IPS DF 6.9 (cell line): ENCODE measurements at regions not wholly inside any gene's neighbourhood (a gene's known extent, or its start where the extent isn't known, plus 50 kb on each side); places are given as distances from the start of the nearest gene placed in this dataset.
"Not testable (repeated sequence)": the region's sequence is repeated elsewhere in the genome, so short reads cannot be mapped to it uniquely, and the experiment has no call there.

ENCODE experiments used
- DNase-seq: peaks from one replicate; pipeline ENCODE4 v3.0.0-alpha.2; 2013; ENCODE audit warnings: low read depth, low spot score
- H3K27ac ChIP-seq: one replicate; pipeline ENCODE4 v1.5.1; 2013; ENCODE audit warnings: low read length, control low read depth
- H3K27me3 ChIP-seq: 2 replicates; pipeline ENCODE4 v1.6.1; 2013; ENCODE audit warnings: mild to moderate bottlenecking, low read length; ENCODE audit not compliant: control insufficient read depth, insufficient read depth
- H3K36me3 ChIP-seq: 2 replicates; pipeline ENCODE4 v1.6.1; 2013; ENCODE audit warnings: low read length; ENCODE audit not compliant: control insufficient read depth, insufficient read depth
- H3K4me1 ChIP-seq: 2 replicates; pipeline ENCODE4 v1.6.1; 2013; ENCODE audit warnings: low read length; ENCODE audit not compliant: control insufficient read depth, insufficient read depth
- H3K4me3 ChIP-seq: 2 replicates; pipeline ENCODE4 v1.5.1; 2013; ENCODE audit warnings: mild to moderate bottlenecking, low read length
- H3K9me3 ChIP-seq: 2 replicates; pipeline ENCODE4 v1.6.1; 2013; ENCODE audit warnings: low read length, inconsistent platforms; ENCODE audit not compliant: control insufficient read depth, insufficient read depth
- WGBS: extraction: QIAGEN DNeasy Blood & Tissue Kit; methylation state at CpG from one replicate; pipeline ENCODE4 v1.1.7; 2013; ENCODE audit warnings: mixed read lengths, missing lambda C conversion rate; ENCODE audit not compliant: insufficient read length, insufficient coverage; 5-methylcytosine and 5-hydroxymethylcytosine counted together

DNA sequence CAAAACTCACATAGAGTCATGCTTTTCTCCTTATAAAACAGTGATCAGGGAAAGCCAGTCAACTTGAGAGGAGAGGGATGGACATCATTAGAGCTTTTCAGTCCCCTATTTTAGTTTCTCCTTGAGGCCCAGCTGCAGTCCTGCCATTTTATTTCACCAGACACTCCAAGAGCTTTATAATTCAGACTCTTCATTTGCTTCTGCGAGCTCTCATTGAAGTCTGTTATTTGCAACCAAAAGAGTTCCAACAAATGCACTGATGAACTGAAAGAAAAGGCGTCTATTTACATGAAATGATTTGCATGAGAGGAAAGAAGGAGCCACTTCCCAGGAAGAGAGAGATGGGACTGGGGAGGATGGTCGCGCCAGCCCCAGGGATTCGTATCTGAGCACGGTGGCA, 86.8 kb downstream of the NDUFA12 start:
- H3K4me3 ChIP-seq = no peak overlapping the region
- WGBS = no CpG with 5 or more reads among the region's 6 CpGs
- H3K36me3 ChIP-seq = no peaks in the 10 kb centered on the region
- H3K27ac ChIP-seq = no peak overlapping the region
- H3K4me1 ChIP-seq = peaks cover 2% of the 10 kb centered on the region; the same call in 1 of the 2 replicates
- no peak for DNase-seq
- H3K9me3 ChIP-seq = no peaks in the 10 kb centered on the region
- no peaks in the 10 kb centered on the region for H3K27me3 ChIP-seq

DNA sequence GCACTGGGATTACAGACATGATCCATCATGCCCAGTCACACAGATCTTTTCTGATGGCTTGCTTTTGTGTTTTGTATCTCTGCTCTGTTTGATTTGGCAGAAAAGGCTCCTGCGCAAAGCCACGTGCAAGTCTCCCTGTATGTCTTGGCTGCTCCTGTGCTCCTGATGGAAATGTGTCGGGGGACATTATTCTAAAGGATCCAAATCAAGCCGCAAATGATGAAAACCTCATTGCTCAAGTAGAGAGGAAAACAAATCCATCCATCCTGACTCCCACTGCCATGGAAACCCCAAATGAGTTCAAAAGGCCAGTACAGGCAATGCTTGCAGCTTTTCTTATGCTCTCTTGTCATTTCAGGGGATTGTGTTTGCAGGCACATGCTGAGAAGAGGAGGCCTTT, 93.8 kb downstream of the NDUFA12 start:
- no peak for DNase-seq
- no CpG with 5 or more reads among the region's 4 CpGs for WGBS
- Histone ChIP-seq H3K9me3 (no peaks in the 10 kb centered on the region), H3K4me1 (no peaks in the 10 kb centered on the region), H3K36me3 (no peaks in the 10 kb centered on the region), H3K4me3 (no peak overlapping the region), H3K27me3 (no peaks in the 10 kb centered on the region), H3K27ac (no peak overlapping the region)

DNA sequence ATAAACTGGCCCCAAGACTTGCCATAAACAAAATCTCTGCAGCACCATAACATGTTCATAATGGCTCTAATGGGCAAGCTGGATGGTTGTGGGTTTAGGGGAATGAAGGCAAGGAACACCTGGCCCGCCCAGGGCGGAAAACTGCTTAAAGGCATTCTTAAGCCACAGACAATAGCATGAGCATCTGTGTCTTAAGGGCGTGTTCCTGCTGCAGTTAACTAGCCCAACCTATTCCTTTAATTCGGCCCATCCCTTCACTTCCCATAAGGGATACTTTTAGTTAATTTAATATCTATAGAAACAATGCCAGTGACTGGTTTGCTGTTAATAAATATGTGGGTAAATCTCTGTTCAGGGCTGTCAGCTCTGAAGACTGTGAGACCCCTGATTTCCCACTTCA, 97.7 kb downstream of the NDUFA12 start:
- no CpG with 5 or more reads among the region's 4 CpGs for WGBS
- H3K9me3 ChIP-seq, H3K36me3 ChIP-seq, H3K27me3 ChIP-seq, H3K4me1 ChIP-seq, H3K27ac ChIP-seq, H3K4me3 ChIP-seq, DNase-seq: not testable (repeated sequence)

DNA sequence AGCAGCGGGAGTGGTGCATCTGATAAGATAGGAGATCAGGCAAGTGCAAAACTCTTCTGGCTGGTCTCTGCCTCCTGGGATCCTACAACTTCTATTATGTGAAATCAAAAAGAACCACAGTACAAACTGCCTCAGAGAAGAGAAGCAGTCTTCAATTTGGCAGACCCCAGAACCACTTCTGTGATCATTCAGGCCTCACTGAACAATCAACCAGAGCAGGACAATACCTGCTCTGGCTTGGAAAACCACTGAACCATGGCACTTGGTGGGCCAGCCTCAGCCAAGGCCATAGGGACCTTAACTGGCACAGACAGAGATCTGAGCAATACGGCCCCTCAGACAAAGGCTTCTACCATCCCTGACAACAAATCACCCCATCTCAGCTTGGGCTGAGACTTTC, 103.0 kb downstream of the NDUFA12 start:
- H3K27ac ChIP-seq = no peak overlapping the region
- no CpG with 5 or more reads among the region's 2 CpGs for WGBS

DNA sequence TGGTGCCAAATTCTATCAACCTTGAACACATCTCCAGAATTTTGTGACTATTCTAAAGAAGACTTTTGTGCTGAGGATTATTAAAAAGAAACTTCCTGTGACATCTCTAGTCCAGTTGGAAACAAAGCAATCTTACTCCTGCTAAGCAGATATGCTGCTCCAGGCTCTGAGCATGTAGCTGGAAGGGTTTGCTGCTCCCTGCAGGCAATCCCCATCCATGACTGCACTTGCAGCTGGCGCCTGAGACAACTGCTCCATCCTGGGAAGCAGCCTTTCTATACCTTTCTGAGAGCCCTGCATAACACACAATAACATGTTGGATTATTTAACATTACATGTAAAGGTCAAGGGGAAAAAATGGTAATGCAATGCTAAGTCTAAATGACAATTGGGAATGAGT, 105.1 kb downstream of the NDUFA12 start:
- H3K9me3 ChIP-seq = no peaks in the 10 kb centered on the region
- no peak overlapping the region for H3K27ac ChIP-seq
- no peaks in the 10 kb centered on the region for H3K4me1 ChIP-seq
- WGBS = no CpG with 5 or more reads among the region's 1 CpG
- H3K36me3 ChIP-seq = no peaks in the 10 kb centered on the region
- H3K4me3 ChIP-seq = no peak overlapping the region
- no peaks in the 10 kb centered on the region for H3K27me3 ChIP-seq
- no peak for DNase-seq

More for the DNA sequence above, 103.0 kb downstream of the NDUFA12 start:
- H3K36me3 ChIP-seq = no peaks in the 10 kb centered on the region
- no peaks in the 10 kb centered on the region for H3K9me3 ChIP-seq
- no peaks in the 10 kb centered on the region for H3K4me1 ChIP-seq
- no peak overlapping the region for H3K4me3 ChIP-seq
- no peak for DNase-seq
- no peaks in the 10 kb centered on the region for H3K27me3 ChIP-seq

- no peak for DNase-seq
- Histone ChIP-seq H3K27me3 (no peaks in the 10 kb centered on the region), H3K27ac (no peak overlapping the region), H3K36me3 (no peaks in the 10 kb centered on the region), H3K4me1 (no peaks in the 10 kb centered on the region), H3K9me3 (no peaks in the 10 kb centered on the region), H3K4me3 (no peak overlapping the region)
- WGBS = no CpG with 5 or more reads among the region's 5 CpGs
Observed at GRCh38 chr12:94892544-94893267, 110.8 kb downstream of the NDUFA12 start.

DNA sequence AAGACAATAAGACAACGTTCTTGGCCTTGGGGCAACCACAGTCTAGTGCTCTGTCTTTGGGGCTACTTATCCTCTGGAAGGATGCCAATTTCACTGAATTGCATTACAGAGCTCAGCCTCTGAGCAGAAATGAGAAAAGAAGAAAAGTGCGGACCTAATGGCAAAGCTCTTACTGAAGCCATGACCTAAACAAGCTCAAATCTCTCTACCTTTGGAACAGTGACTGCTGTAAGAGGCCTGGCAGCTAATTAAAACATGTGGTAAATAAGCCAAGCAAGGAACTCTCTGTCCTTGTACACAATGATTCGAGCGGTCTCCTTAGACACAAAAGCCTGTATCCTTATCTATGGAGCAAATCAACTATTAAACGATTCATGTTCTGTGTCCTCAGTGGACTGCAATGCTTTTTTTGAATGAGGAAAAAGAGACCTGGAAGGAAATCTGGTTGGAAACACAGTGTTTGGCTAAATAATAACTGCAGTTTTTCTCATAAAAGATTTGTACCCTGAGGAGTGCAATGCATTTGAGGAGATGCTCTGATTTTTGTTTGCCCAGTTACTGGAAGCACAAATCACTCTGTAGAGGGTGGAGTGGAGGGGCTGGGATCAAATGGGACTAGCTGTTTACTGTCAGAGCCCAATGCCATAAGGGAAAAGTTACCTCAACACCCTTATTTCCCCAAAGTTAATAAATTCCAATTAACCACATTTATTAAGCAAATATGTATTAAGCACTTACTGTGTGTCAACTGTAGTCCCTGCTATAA, 113.9 kb downstream of the NDUFA12 start:
- DNase-seq = no peak
- H3K36me3 ChIP-seq = no peaks in the 10 kb centered on the region
- no peaks in the 10 kb centered on the region for H3K4me1 ChIP-seq
- no CpG with 5 or more reads among the region's 5 CpGs for WGBS
- H3K27ac ChIP-seq = no peak overlapping the region
- no peaks in the 10 kb centered on the region for H3K9me3 ChIP-seq
- H3K4me3 ChIP-seq = no peak overlapping the region
- no peaks in the 10 kb centered on the region for H3K27me3 ChIP-seq

- WGBS = no CpG with 5 or more reads among the region's 5 CpGs
- Histone ChIP-seq H3K36me3 (no peaks in the 10 kb centered on the region), H3K27me3 (peaks cover 4% of the 10 kb centered on the region; the same call in 1 of the 2 replicates), H3K27ac (no peak overlapping the region), H3K9me3 (no peaks in the 10 kb centered on the region), H3K4me1 (no peaks in the 10 kb centered on the region), H3K4me3 (no peak overlapping the region)
- DNase-seq = no peak
Observed at GRCh38 chr12:94879542-94879941, 124.0 kb downstream of the NDUFA12 start.

- no CpG with 5 or more reads among the region's 5 CpGs for WGBS
- H3K36me3 ChIP-seq = no peaks in the 10 kb centered on the region
- H3K9me3 ChIP-seq = no peaks in the 10 kb centered on the region
- no peak overlapping the region for H3K27ac ChIP-seq
- no peak for DNase-seq
- no peaks in the 10 kb centered on the region; the same call in none of the 2 replicates for H3K4me1 ChIP-seq
- no peak overlapping the region for H3K4me3 ChIP-seq
- H3K27me3 ChIP-seq = peaks cover 18% of the 10 kb centered on the region
Observed at GRCh38 chr12:94875525-94875924, 128.0 kb downstream of the NDUFA12 start.

DNA sequence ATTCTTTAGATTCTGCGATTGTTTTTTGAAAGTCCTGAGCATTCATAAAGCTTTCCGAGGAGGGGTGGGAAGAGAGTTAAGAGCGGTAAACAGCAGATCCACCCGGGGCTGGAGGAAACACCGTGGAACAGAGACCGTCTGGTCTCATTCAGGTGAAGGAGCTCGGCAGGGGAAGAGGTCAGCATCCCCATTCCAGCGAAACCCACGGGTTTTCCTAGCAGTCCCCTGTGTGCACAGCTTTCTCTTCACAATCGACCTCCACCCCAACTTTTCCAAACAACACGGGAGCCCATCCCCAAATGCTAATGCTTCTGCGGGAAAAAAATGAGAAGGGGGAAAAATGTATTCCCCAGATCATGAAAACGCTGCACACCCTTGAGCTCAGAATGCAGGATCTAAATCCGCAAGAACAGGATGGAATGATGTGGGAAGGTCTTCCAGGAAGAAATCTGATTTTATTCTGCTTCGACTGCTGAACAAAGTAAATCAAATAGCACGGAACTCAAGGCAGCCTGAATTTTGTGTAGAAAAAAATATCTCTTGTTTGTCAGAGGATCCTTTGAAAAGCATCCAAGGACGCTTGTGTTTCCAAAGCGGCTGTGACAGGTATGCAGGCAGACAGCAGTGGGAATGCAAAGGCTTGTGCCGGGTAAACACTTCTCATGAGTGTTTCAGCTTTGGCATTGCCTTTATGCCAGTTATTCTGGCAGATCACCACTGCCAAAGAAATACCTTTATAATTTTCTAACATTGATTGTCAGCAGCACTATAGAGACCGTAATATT, 128.8 kb downstream of the NDUFA12 start:
- Histone ChIP-seq H3K27me3 (peaks cover 18% of the 10 kb centered on the region), H3K4me1 (no peaks in the 10 kb centered on the region; the same call in none of the 2 replicates), H3K36me3 (no peaks in the 10 kb centered on the region), H3K4me3 (no peak overlapping the region), H3K9me3 (no peaks in the 10 kb centered on the region), H3K27ac (no peak overlapping the region)
- no peak for DNase-seq
- no CpG with 5 or more reads among the region's 20 CpGs for WGBS
